Panc1 (cell line): ENCODE measurements at regions not wholly inside any gene's neighbourhood (a gene's known extent, or its start where the extent isn't known, plus 50 kb on each side); places are given as distances from the start of the nearest gene placed in this dataset.

Source experiments
- CTCF ChIP-seq: fragments of 450-650 bp; IDR thresholded peaks from 2 replicates; pipeline ENCODE4 v1.5.1; 2017; ENCODE audit warnings: mild to moderate bottlenecking
- SIN3A ChIP-seq: IDR thresholded peaks from 2 replicates; pipeline ENCODE4 v1.6.1; 2012; ENCODE audit warnings: low read depth, mild to moderate bottlenecking, low read length, moderate library complexity, borderline replicate concordance; ENCODE audit not compliant: insufficient read depth

DNA sequence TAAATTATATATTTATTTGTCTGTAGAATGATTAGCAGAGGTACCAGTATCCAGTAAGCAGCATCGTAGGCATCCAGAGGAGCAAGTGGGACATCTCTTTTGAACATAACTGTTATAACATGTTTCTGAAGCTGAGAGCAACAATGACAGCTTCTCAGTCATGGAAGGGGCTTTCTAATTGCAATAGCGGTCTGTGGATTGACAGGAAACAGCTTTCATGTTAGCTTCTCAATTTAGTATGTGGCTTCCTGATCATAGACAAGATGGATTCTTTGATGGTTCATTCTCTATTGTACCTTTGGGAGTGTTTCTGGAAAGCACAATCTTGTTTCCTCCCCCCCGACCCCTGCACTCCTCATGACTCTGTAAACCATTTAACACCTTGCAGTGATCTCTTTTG lies 434.6 kb upstream of the GNPDA2 start:
- TF ChIP-seq SIN3A = no peak
- TF ChIP-seq CTCF = no peak
